ENCODE measurements at regions not wholly inside any gene's neighbourhood (a gene's known extent, or its start where the extent isn't known, plus 50 kb on each side); places are given as distances from the start of the nearest gene placed in this dataset.

GRCh38 chr4:163958751-163959150, 464.3 kb downstream of the TMA16 start:
- no peak overlapping the region for H3K27ac ChIP-seq (ENCODE audit: low read depth, low read length, severe bottlenecking)
- no peaks in the 10 kb centered on the region for H3K9me3 ChIP-seq (ENCODE audit: control insufficient read depth, low read length)
- H3K4me1 ChIP-seq (ENCODE audit: control insufficient read depth, insufficient read depth, low read length, poor library complexity, severe bottlenecking), result no peaks in the 10 kb centered on the region
- H3K36me3 ChIP-seq (ENCODE audit: control insufficient read depth, insufficient read depth, low read length), result no peaks in the 10 kb centered on the region
- WGBS, 2 experiments (ENCODE audit: insufficient coverage in 2 of 2), result no CpG with 5 or more reads among the region's 2 CpGs
- H3K4me3 ChIP-seq (ENCODE audit: extremely low read depth, insufficient read depth, low read length, poor library complexity, severe bottlenecking), result no peak overlapping the region

GRCh38 chr4:163959932-163960331, 465.4 kb downstream of the TMA16 start:
- Histone ChIP-seq H3K36me3 (ENCODE audit: control insufficient read depth, insufficient read depth, low read length) (no peaks in the 10 kb centered on the region), H3K27ac (ENCODE audit: low read depth, low read length, severe bottlenecking) (no peak overlapping the region), H3K9me3 (ENCODE audit: control insufficient read depth, low read length) (no peaks in the 10 kb centered on the region), H3K4me3 (ENCODE audit: extremely low read depth, insufficient read depth, low read length, poor library complexity, severe bottlenecking) (no peak overlapping the region), H3K4me1 (ENCODE audit: control insufficient read depth, insufficient read depth, low read length, poor library complexity, severe bottlenecking) (no peaks in the 10 kb centered on the region)
- WGBS, 2 experiments (ENCODE audit: insufficient coverage in 2 of 2), result 100% methylated on average over 3 of the region's 6 CpGs; no CpG with 5 or more reads in 1 of the 2 experiments

GRCh38 chr4:163966612-163967011, 472.1 kb downstream of the TMA16 start:
- Histone ChIP-seq H3K36me3 (ENCODE audit: control insufficient read depth, insufficient read depth, low read length) (no peaks in the 10 kb centered on the region), H3K9me3 (ENCODE audit: control insufficient read depth, low read length) (no peaks in the 10 kb centered on the region), H3K4me3 (ENCODE audit: extremely low read depth, insufficient read depth, low read length, poor library complexity, severe bottlenecking) (no peak overlapping the region), H3K27ac (ENCODE audit: low read depth, low read length, severe bottlenecking) (no peak overlapping the region), H3K4me1 (ENCODE audit: control insufficient read depth, insufficient read depth, low read length, poor library complexity, severe bottlenecking) (no peaks in the 10 kb centered on the region)
- WGBS, 2 experiments (ENCODE audit: insufficient coverage in 2 of 2), result 60% methylated on average over 1 of the region's 3 CpGs; no CpG with 5 or more reads in 1 of the 2 experiments

GRCh38 chr4:163967263-163967662, 472.8 kb downstream of the TMA16 start:
- Histone ChIP-seq H3K27ac (ENCODE audit: low read depth, low read length, severe bottlenecking) (no peak overlapping the region), H3K9me3 (ENCODE audit: control insufficient read depth, low read length) (no peaks in the 10 kb centered on the region), H3K36me3 (ENCODE audit: control insufficient read depth, insufficient read depth, low read length) (no peaks in the 10 kb centered on the region), H3K4me1 (ENCODE audit: control insufficient read depth, insufficient read depth, low read length, poor library complexity, severe bottlenecking) (no peaks in the 10 kb centered on the region), H3K4me3 (ENCODE audit: extremely low read depth, insufficient read depth, low read length, poor library complexity, severe bottlenecking) (no peak overlapping the region)
- 86 to 91% methylated on average over 2 to 3 of the region's 5 CpGs for WGBS, 2 experiments (ENCODE audit: insufficient coverage in 2 of 2)

GRCh38 chr4:163967710-163968109, 473.2 kb downstream of the TMA16 start:
- Histone ChIP-seq H3K27ac (ENCODE audit: low read depth, low read length, severe bottlenecking) (no peak overlapping the region), H3K36me3 (ENCODE audit: control insufficient read depth, insufficient read depth, low read length) (no peaks in the 10 kb centered on the region), H3K9me3 (ENCODE audit: control insufficient read depth, low read length) (no peaks in the 10 kb centered on the region), H3K4me1 (ENCODE audit: control insufficient read depth, insufficient read depth, low read length, poor library complexity, severe bottlenecking) (no peaks in the 10 kb centered on the region), H3K4me3 (ENCODE audit: extremely low read depth, insufficient read depth, low read length, poor library complexity, severe bottlenecking) (no peak overlapping the region)
- 71 to 75% methylated on average over 1 of the region's 1 CpG for WGBS, 2 experiments (ENCODE audit: insufficient coverage in 2 of 2)

- no peaks in the 10 kb centered on the region for H3K36me3 ChIP-seq (ENCODE audit: control insufficient read depth, insufficient read depth, low read length)
- 100% methylated on average over 1 of the region's 4 CpGs; no CpG with 5 or more reads in 1 of the 2 experiments for WGBS, 2 experiments (ENCODE audit: insufficient coverage in 2 of 2)
Measured at GRCh38 chr4:163969291-163969690, 474.8 kb downstream of the TMA16 start.

GRCh38 chr4:163976588-163976987, 482.1 kb downstream of the TMA16 start:
- 94% methylated on average over 4 to 5 of the region's 6 CpGs for WGBS, 2 experiments (ENCODE audit: insufficient coverage in 2 of 2)
- H3K36me3 ChIP-seq (ENCODE audit: control insufficient read depth, insufficient read depth, low read length), result no peaks in the 10 kb centered on the region
- H3K4me1 ChIP-seq (ENCODE audit: control insufficient read depth, insufficient read depth, low read length, poor library complexity, severe bottlenecking), result no peaks in the 10 kb centered on the region
- no peaks in the 10 kb centered on the region for H3K9me3 ChIP-seq (ENCODE audit: control insufficient read depth, low read length)
- no peak overlapping the region for H3K4me3 ChIP-seq (ENCODE audit: extremely low read depth, insufficient read depth, low read length, poor library complexity, severe bottlenecking)
- H3K27ac ChIP-seq (ENCODE audit: low read depth, low read length, severe bottlenecking), result no peak overlapping the region

More at GRCh38 chr4:163969291-163969690, 474.8 kb downstream of the TMA16 start:
- Histone ChIP-seq H3K27ac (ENCODE audit: low read depth, low read length, severe bottlenecking) (no peak overlapping the region), H3K4me3 (ENCODE audit: extremely low read depth, insufficient read depth, low read length, poor library complexity, severe bottlenecking) (no peak overlapping the region), H3K4me1 (ENCODE audit: control insufficient read depth, insufficient read depth, low read length, poor library complexity, severe bottlenecking) (no peaks in the 10 kb centered on the region), H3K9me3 (ENCODE audit: control insufficient read depth, low read length) (no peaks in the 10 kb centered on the region)

- Histone ChIP-seq H3K9me3 (ENCODE audit: control insufficient read depth, low read length) (no peaks in the 10 kb centered on the region), H3K4me3 (ENCODE audit: extremely low read depth, insufficient read depth, low read length, poor library complexity, severe bottlenecking) (no peak overlapping the region), H3K27ac (ENCODE audit: low read depth, low read length, severe bottlenecking) (no peak overlapping the region), H3K36me3 (ENCODE audit: control insufficient read depth, insufficient read depth, low read length) (no peaks in the 10 kb centered on the region), H3K4me1 (ENCODE audit: control insufficient read depth, insufficient read depth, low read length, poor library complexity, severe bottlenecking) (no peaks in the 10 kb centered on the region)
- 73 to 91% methylated on average over 4 to 5 of the region's 5 CpGs for WGBS, 2 experiments (ENCODE audit: insufficient coverage in 2 of 2)
Measured at GRCh38 chr4:163988391-163988790, 493.9 kb downstream of the TMA16 start.

GRCh38 chr4:163988865-163989264, 494.4 kb downstream of the TMA16 start:
- H3K36me3 ChIP-seq (ENCODE audit: control insufficient read depth, insufficient read depth, low read length), result no peaks in the 10 kb centered on the region
- H3K27ac ChIP-seq (ENCODE audit: low read depth, low read length, severe bottlenecking), result no peak overlapping the region
- H3K4me1 ChIP-seq (ENCODE audit: control insufficient read depth, insufficient read depth, low read length, poor library complexity, severe bottlenecking), result no peaks in the 10 kb centered on the region
- WGBS, 2 experiments (ENCODE audit: insufficient coverage in 2 of 2), result 85 to 92% methylated on average over 4 to 6 of the region's 6 CpGs
- H3K9me3 ChIP-seq (ENCODE audit: control insufficient read depth, low read length), result no peaks in the 10 kb centered on the region
- H3K4me3 ChIP-seq (ENCODE audit: extremely low read depth, insufficient read depth, low read length, poor library complexity, severe bottlenecking), result no peak overlapping the region

- H3K9me3 ChIP-seq (ENCODE audit: control insufficient read depth, low read length), result no peaks in the 10 kb centered on the region
- H3K36me3 ChIP-seq (ENCODE audit: control insufficient read depth, insufficient read depth, low read length), result no peaks in the 10 kb centered on the region
- H3K4me1 ChIP-seq (ENCODE audit: control insufficient read depth, insufficient read depth, low read length, poor library complexity, severe bottlenecking), result no peaks in the 10 kb centered on the region
- WGBS, 2 experiments (ENCODE audit: insufficient coverage in 2 of 2), result 76 to 100% methylated on average over 1 to 3 of the region's 3 CpGs
- no peak overlapping the region for H3K27ac ChIP-seq (ENCODE audit: low read depth, low read length, severe bottlenecking)
- no peak overlapping the region for H3K4me3 ChIP-seq (ENCODE audit: extremely low read depth, insufficient read depth, low read length, poor library complexity, severe bottlenecking)
Measured at GRCh38 chr4:163991298-163991865, 496.9 kb downstream of the TMA16 start.

- WGBS, 2 experiments (ENCODE audit: insufficient coverage in 2 of 2), result no CpG with 5 or more reads among the region's 1 CpG
- Histone ChIP-seq H3K4me1 (ENCODE audit: control insufficient read depth, insufficient read depth, low read length, poor library complexity, severe bottlenecking) (no peaks in the 10 kb centered on the region), H3K27ac (ENCODE audit: low read depth, low read length, severe bottlenecking) (no peak overlapping the region), H3K9me3 (ENCODE audit: control insufficient read depth, low read length) (no peaks in the 10 kb centered on the region), H3K4me3 (ENCODE audit: extremely low read depth, insufficient read depth, low read length, poor library complexity, severe bottlenecking) (no peak overlapping the region), H3K36me3 (ENCODE audit: control insufficient read depth, insufficient read depth, low read length) (no peaks in the 10 kb centered on the region)
Measured at GRCh38 chr4:164009435-164009834, 514.9 kb downstream of the TMA16 start.
